ENCODE measurements at regions not wholly inside any gene's neighbourhood (a gene's known extent, or its start where the extent isn't known, plus 50 kb on each side); places are given as distances from the start of the nearest gene placed in this dataset.

DNA sequence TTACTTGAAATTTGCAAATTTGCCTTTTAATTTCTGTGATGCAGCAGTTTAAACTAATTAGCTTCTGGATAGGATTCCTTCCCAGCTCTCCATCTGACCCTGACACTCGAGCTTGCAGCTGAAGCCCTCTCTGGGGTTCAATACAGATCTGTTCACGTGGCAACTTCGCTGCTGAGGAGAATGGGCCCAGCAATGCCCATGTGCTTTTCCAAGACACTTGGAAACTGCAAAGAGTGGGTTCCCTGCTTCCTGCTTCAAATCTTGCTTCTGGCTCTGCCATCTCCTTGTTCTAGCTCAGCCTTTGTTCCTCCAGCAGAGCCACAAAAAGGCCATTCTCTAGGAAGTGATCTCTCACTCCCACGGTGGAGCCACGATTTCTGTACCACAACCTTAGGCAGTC is 50.0 kb upstream of the IRX6 start:
- H3K27ac ChIP-seq (ENCODE audit: low read depth in 2 of 2, low read length in 1 of 2): no peak overlapping the region
- WGBS (ENCODE audit: low lambda C conversion rate): 20% methylated on average over 5 of the region's 5 CpGs
- H3K4me1 ChIP-seq (ENCODE audit: control insufficient read depth in 1 of 2, insufficient read depth in 2 of 2, low read depth in 1 of 2, low read length in 1 of 2): peaks cover 0 to 6% of the 10 kb centered on the region in 2 experiments; a peak in 1 of 4 replicates
- no peaks in the 10 kb centered on the region for H3K27me3 ChIP-seq (ENCODE audit: insufficient read depth)
- H3K9ac ChIP-seq: no peak overlapping the region
- H3K4me3 ChIP-seq (ENCODE audit: low read depth in 2 of 2, low read length in 1 of 2): no peak overlapping the region
- no peak overlapping the region for H3K4me2 ChIP-seq
- no peaks in the 10 kb centered on the region for H3K9me2 ChIP-seq
- H4K20me1 ChIP-seq (ENCODE audit: insufficient read depth): no peaks in the 10 kb centered on the region
- DNase-seq: no peak
- H2AFZ ChIP-seq (ENCODE audit: low read depth): no peak overlapping the region
- CTCF ChIA-PET: no interaction called here
- H3F3A ChIP-seq (replicated peaks; ENCODE audit: insufficient read depth): no peaks in the 10 kb centered on the region
- POLR2A ChIA-PET: no interaction called here
- no peaks in the 10 kb centered on the region for H3K36me3 ChIP-seq (replicated peaks in 1 of 2; ENCODE audit: control insufficient read depth in 1 of 2, insufficient read depth in 2 of 2, low read length in 1 of 2)
- H3K9me3 ChIP-seq: no peaks in the 10 kb centered on the region
- H3K79me2 ChIP-seq (ENCODE audit: insufficient read depth): no peaks in the 10 kb centered on the region
- TF ChIP-seq ELF1 (IDR thresholded peaks at IDR 0.05): no peak
- TF ChIP-seq, protein P1, sequence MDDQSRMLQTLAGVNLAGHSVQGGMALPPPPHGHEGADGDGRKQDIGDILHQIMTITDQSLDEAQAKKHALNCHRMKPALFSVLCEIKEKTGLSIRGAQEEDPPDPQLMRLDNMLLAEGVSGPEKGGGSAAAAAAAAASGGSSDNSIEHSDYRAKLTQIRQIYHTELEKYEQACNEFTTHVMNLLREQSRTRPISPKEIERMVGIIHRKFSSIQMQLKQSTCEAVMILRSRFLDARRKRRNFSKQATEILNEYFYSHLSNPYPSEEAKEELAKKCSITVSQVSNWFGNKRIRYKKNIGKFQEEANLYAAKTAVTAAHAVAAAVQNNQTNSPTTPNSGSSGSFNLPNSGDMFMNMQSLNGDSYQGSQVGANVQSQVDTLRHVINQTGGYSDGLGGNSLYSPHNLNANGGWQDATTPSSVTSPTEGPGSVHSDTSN (IDR thresholded peaks at IDR 0.05): no peak
- TF ChIP-seq RXRA (IDR thresholded peaks at IDR 0.05; ENCODE audit: borderline replicate concordance, low read depth): no peak
- TF ChIP-seq EZH2phosphoT487 (IDR thresholded peaks at IDR 0.05; ENCODE audit: borderline replicate concordance, low read depth): no peak
- no peak for TF ChIP-seq RAD21 (IDR thresholded peaks at IDR 0.05; ENCODE audit: low read length)
- no peak for TF ChIP-seq CHD2 (IDR thresholded peaks at IDR 0.05; ENCODE audit: low read length, partially characterized antibody)
- TF ChIP-seq, protein P2, sequence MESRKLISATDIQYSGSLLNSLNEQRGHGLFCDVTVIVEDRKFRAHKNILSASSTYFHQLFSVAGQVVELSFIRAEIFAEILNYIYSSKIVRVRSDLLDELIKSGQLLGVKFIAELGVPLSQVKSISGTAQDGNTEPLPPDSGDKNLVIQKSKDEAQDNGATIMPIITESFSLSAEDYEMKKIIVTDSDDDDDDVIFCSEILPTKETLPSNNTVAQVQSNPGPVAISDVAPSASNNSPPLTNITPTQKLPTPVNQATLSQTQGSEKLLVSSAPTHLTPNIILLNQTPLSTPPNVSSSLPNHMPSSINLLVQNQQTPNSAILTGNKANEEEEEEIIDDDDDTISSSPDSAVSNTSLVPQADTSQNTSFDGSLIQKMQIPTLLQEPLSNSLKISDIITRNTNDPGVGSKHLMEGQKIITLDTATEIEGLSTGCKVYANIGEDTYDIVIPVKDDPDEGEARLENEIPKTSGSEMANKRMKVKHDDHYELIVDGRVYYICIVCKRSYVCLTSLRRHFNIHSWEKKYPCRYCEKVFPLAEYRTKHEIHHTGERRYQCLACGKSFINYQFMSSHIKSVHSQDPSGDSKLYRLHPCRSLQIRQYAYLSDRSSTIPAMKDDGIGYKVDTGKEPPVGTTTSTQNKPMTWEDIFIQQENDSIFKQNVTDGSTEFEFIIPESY (IDR thresholded peaks at IDR 0.05; ENCODE audit: borderline replicate concordance, low read depth): no peak
- no peak for TF ChIP-seq MEF2A (IDR thresholded peaks at IDR 0.05; ENCODE audit: borderline replicate concordance, low read depth)
- no peak for TF ChIP-seq NRF1 (IDR thresholded peaks at IDR 0.05; ENCODE audit: low read depth, low read length)
- no peak for TF ChIP-seq RCOR1 (IDR thresholded peaks at IDR 0.05; ENCODE audit: low read length)
- TF ChIP-seq TAF1 (IDR thresholded peaks at IDR 0.05; ENCODE audit: borderline replicate concordance, low read depth, low read length): no peak
- no peak for TF ChIP-seq GATA2 (CRISPR knock-in tag; IDR thresholded peaks at IDR 0.05)
- no peak for TF ChIP-seq FOXJ3 (CRISPR knock-in tag; IDR thresholded peaks at IDR 0.05)
- TF ChIP-seq TCF12 (IDR thresholded peaks at IDR 0.05): no peak

Data from SK-N-SH (cell line).